Kasumi-1 (cell line): ENCODE measurements at regions not wholly inside any gene's neighbourhood (a gene's known extent, or its start where the extent isn't known, plus 50 kb on each side); places are given as distances from the start of the nearest gene placed in this dataset.

Experiments used
- DNase-seq, 2 experiments: peaks; one replicate each; lab custom pipeline; 2025; lab: John Stamatoyannopoulos, UW

GRCh38 chr4:60502733-60503132 is 697.4 kb upstream of the ADGRL3 start:
- DNase-seq: no peak

- no peak for DNase-seq
Observed at GRCh38 chr4:60506061-60506460, 694.1 kb upstream of the ADGRL3 start.

GRCh38 chr4:60522265-60522664 is 677.9 kb upstream of the ADGRL3 start:
- no peak for DNase-seq

- no peak for DNase-seq
Observed at GRCh38 chr4:60531776-60532379, 668.2 kb upstream of the ADGRL3 start.

GRCh38 chr4:60544981-60545380 is 655.1 kb upstream of the ADGRL3 start:
- DNase-seq: no peak

GRCh38 chr4:60562334-60562733 is 637.8 kb upstream of the ADGRL3 start:
- peak; percentile 90 to 95 for DNase-seq

GRCh38 chr4:60565558-60565957 is 634.6 kb upstream of the ADGRL3 start:
- no peak for DNase-seq

- no peak for DNase-seq
Observed at GRCh38 chr4:60575336-60575735, 624.8 kb upstream of the ADGRL3 start.

- peak; percentile 84 to 93 for DNase-seq
Observed at GRCh38 chr4:60579335-60579734, 620.8 kb upstream of the ADGRL3 start.

GRCh38 chr4:60581919-60582536 is 618.1 kb upstream of the ADGRL3 start:
- no peak for DNase-seq

GRCh38 chr4:60588556-60588955 is 611.6 kb upstream of the ADGRL3 start:
- no peak for DNase-seq

- peak; percentile 65 to 83 for DNase-seq
Observed at GRCh38 chr4:60589425-60589824, 610.7 kb upstream of the ADGRL3 start.

GRCh38 chr4:60590116-60590515 is 610.0 kb upstream of the ADGRL3 start:
- DNase-seq: no peak

- no peak for DNase-seq
Observed at GRCh38 chr4:60605646-60606354, 594.3 kb upstream of the ADGRL3 start.

GRCh38 chr4:60611762-60612496 is 588.2 kb upstream of the ADGRL3 start:
- DNase-seq: no peak

- no peak for DNase-seq
Observed at GRCh38 chr4:60617731-60618130, 582.4 kb upstream of the ADGRL3 start.

- peak in 1 of 2 experiments; percentile 9 for DNase-seq
Observed at GRCh38 chr4:60619531-60620305, 580.4 kb upstream of the ADGRL3 start.

GRCh38 chr4:60637976-60638375 is 562.1 kb upstream of the ADGRL3 start:
- no peak for DNase-seq

- no peak for DNase-seq
Observed at GRCh38 chr4:60648774-60649173, 551.4 kb upstream of the ADGRL3 start.

- no peak for DNase-seq
Observed at GRCh38 chr4:60652933-60653332, 547.2 kb upstream of the ADGRL3 start.

GRCh38 chr4:60655356-60655755 is 544.8 kb upstream of the ADGRL3 start:
- no peak for DNase-seq

- DNase-seq: peak; percentile 45 to 63
Observed at GRCh38 chr4:60656171-60656570, 544.0 kb upstream of the ADGRL3 start.
